Activated naive CD4-positive, alpha-beta T cell treated with anti-CD3 and anti-CD28 coated beads for 36 hours (primary cell): ENCODE measurements at regions not wholly inside any gene's neighbourhood (a gene's known extent, or its start where the extent isn't known, plus 50 kb on each side); places are given as distances from the start of the nearest gene placed in this dataset.
A peak's percentile ranks its signal among the peaks of the same experiment; 100 is the strongest.
"Not testable (repeated sequence)": the region's sequence is repeated elsewhere in the genome, so short reads cannot be mapped to it uniquely, and the experiment has no call there.

Experiments
- CTCF ChIA-PET: fragments of 350-600 bp; sonication (Branson Sonifier 250); formaldehyde crosslinking; loops from one replicate; lab custom pipeline; 2021; ENCODE audit warnings: antibody characterized with exemption; lab: Charles Lee
- DNase-seq: peaks from one replicate; pipeline ENCODE4 v3.0.0-alpha.2; 2020
- H3K27ac Mint-ChIP-seq: one replicate; pipeline ENCODE4 v1.8.0; 2021; ENCODE audit warnings: mild to moderate bottlenecking, mixed read lengths
- H3K27me3 Mint-ChIP-seq: one replicate; pipeline ENCODE4 v1.8.0; 2021; ENCODE audit warnings: low read depth, mixed read lengths
- H3K36me3 Mint-ChIP-seq: one replicate; pipeline ENCODE4 v1.8.0; 2021; ENCODE audit warnings: low read depth, mixed read lengths
- H3K4me1 Mint-ChIP-seq: one replicate; pipeline ENCODE4 v1.8.0; 2021; ENCODE audit warnings: low read depth, mixed read lengths
- H3K4me3 Mint-ChIP-seq: one replicate; pipeline ENCODE4 v1.8.0; 2021; ENCODE audit warnings: mild to moderate bottlenecking, moderate library complexity, mixed read lengths
- H3K9me3 Mint-ChIP-seq: one replicate; pipeline ENCODE4 v1.8.0; 2021; ENCODE audit warnings: mixed read lengths
- intact Hi-C: fragments of 100-400 bp; cut with micrococcal nuclease; formaldehyde crosslinking; loops from one replicate; pipeline ENCODE4 v1.15.1; 2023

- intact Hi-C loops: no loop called here
- H3K36me3 Mint-ChIP-seq: no peaks in the 10 kb centered on the region
Observed at GRCh38 chr22:22818861-22819855, 68.5 kb upstream of the IGLL5 start.

DNA sequence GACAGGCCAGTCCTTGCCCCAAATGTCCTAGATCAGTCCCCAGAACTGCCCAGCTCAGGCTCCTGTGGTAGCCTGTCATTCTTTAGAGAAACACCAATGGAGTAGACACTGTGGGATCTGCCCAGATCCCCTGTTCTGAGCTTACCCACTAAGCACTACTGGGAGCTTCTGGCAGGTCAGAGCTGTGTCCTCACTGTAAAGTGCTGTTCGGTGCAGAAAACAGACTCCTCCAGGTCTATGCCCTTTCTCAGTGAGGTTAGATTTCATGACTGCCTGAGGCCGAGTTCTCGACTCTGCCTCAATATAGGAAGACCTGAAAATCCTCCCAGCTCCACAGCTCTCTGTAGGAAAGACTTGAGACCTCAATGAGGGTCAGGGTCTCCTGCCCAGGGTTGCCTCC lies 67.5 kb upstream of the IGLL5 start:
- DNase-seq: no peak
- H3K9me3 Mint-ChIP-seq: no peaks in the 10 kb centered on the region
- H3K4me1 Mint-ChIP-seq: peaks cover 85% of the 10 kb centered on the region
- no peaks in the 10 kb centered on the region for H3K36me3 Mint-ChIP-seq
- CTCF ChIA-PET: interaction anchor here (0.7 to 3.2 kb wide), 6 partner anchors 10 to 75 kb away, joined by 3 to 32 read pairs (median 7); no protein-coding TSS in a partner anchor
- no peaks in the 10 kb centered on the region for H3K27me3 Mint-ChIP-seq
- H3K27ac Mint-ChIP-seq: peak overlapping the region; percentile 73
- H3K4me3 Mint-ChIP-seq: no peak overlapping the region
- intact Hi-C loops: loop anchor here (2.0 to 5.0 kb wide), 2 partner anchors 45 to 322 kb away; partner anchors contain the start of gene RSPH14

More at GRCh38 chr22:22818861-22819855, 68.5 kb upstream of the IGLL5 start:
- peak; percentile 37 for DNase-seq
- H3K27ac Mint-ChIP-seq: no peak overlapping the region
- H3K27me3 Mint-ChIP-seq: no peaks in the 10 kb centered on the region
- CTCF ChIA-PET: interaction anchor here (0.8 to 3.2 kb wide), 7 partner anchors 9 to 65 kb away, joined by 3 to 32 read pairs (median 7); no protein-coding TSS in a partner anchor
- H3K4me1 Mint-ChIP-seq: peaks cover 90% of the 10 kb centered on the region
- no peak overlapping the region for H3K4me3 Mint-ChIP-seq
- H3K9me3 Mint-ChIP-seq: no peaks in the 10 kb centered on the region

DNA sequence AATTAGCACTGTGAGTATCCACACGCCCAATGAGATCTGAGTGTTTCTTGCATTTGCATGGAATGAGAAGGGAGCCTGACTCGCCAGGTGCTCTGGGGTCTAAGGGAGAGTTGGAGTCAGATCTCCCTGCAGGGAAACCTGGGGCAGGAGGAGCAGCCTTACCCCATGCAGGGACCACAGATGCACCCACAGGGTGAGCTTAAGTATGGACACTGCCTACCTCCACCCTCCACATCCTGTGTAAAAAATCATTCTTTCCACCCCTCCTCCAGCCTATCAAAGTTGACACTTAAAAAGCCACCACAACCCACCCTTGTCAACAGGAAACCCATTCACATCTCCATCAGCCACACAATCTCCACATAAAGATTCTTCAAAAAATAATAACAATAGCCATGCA lies 67.0 kb upstream of the IGLL5 start:
- Mint-ChIP-seq H3K36me3 (no peaks in the 10 kb centered on the region), H3K27me3 (no peaks in the 10 kb centered on the region), H3K27ac (peak overlapping the region; percentile 73), H3K4me3 (no peak overlapping the region), H3K4me1 (peaks cover 83% of the 10 kb centered on the region), H3K9me3 (no peaks in the 10 kb centered on the region)
- intact Hi-C loops: loop anchor here (2.0 to 5.0 kb wide), 2 partner anchors 44 to 322 kb away; partner anchors contain the start of gene RSPH14
- CTCF ChIA-PET: interaction anchor here (0.7 to 3.2 kb wide), 6 partner anchors 9 to 75 kb away, joined by 3 to 32 read pairs (median 7); no protein-coding TSS in a partner anchor
- DNase-seq: peak; percentile 41

- intact Hi-C loops: loop anchor here (2.0 to 5.0 kb wide), 2 partner anchors 43 to 321 kb away; partner anchors contain the start of gene RSPH14
- Mint-ChIP-seq H3K27me3 (no peaks in the 10 kb centered on the region), H3K27ac (no peak overlapping the region), H3K9me3 (no peaks in the 10 kb centered on the region), H3K36me3 (no peaks in the 10 kb centered on the region), H3K4me1 (peaks cover 76% of the 10 kb centered on the region), H3K4me3 (no peak overlapping the region)
- CTCF ChIA-PET: interaction anchor here (0.6 to 3.2 kb wide), 5 partner anchors 12 to 923 kb away, joined by 3 to 32 read pairs (median 3); no protein-coding TSS in a partner anchor
- DNase-seq: no peak
Observed at GRCh38 chr22:22821340-22821739, 66.3 kb upstream of the IGLL5 start.

GRCh38 chr22:22822106-22822505 lies 65.5 kb upstream of the IGLL5 start:
- Mint-ChIP-seq H3K4me3 (no peak overlapping the region), H3K4me1 (peaks cover 68% of the 10 kb centered on the region), H3K27me3 (no peaks in the 10 kb centered on the region), H3K9me3 (no peaks in the 10 kb centered on the region), H3K27ac (peak overlapping the region; percentile 33), H3K36me3 (no peaks in the 10 kb centered on the region)
- no peak for DNase-seq
- intact Hi-C loops: loop anchor here (5.0 kb wide), 1 partner anchor 320 kb away; the partner anchor contains the start of gene RSPH14
- CTCF ChIA-PET: interaction anchor here (1.2 kb wide), 1 partner anchor 136 kb away, joined by 3 read pairs; no protein-coding TSS in a partner anchor

DNA sequence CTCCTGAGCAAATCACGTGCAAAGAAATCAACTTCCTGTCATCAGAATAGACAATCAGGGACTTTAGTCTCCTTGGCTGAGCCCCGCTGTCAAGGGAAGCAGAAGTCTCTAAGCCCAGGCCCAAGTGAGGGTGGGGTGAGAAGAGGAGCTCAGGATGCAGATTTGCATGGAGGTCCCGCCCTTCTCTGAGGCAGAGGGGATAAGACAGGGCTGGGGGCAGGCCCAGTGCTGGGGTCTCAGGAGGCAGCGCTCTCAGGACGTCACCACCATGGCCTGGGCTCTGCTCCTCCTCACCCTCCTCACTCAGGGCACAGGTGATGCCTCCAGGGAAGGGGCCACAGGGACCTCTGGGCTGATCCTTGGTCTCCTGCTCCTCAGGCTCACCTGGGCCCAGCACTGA lies 65.1 kb upstream of the IGLL5 start:
- not testable (repeated sequence) for H3K36me3 Mint-ChIP-seq, H3K27me3 Mint-ChIP-seq, H3K9me3 Mint-ChIP-seq, H3K4me3 Mint-ChIP-seq
- H3K27ac Mint-ChIP-seq: peak overlapping the region; percentile 33
- peaks cover 65% of the 10 kb centered on the region for H3K4me1 Mint-ChIP-seq
- CTCF ChIA-PET: interaction anchor here (0.7 to 2.0 kb wide), 5 partner anchors 10 to 135 kb away, joined by 3 to 7 read pairs (median 3); no protein-coding TSS in a partner anchor
- intact Hi-C loops: loop anchor here (5.0 kb wide), 1 partner anchor 320 kb away; the partner anchor contains the start of gene RSPH14
- DNase-seq: peak; percentile 30

- Mint-ChIP-seq H3K4me3 (no peak overlapping the region), H3K27ac (no peak overlapping the region), H3K4me1 (peaks cover 58% of the 10 kb centered on the region), H3K27me3 (no peaks in the 10 kb centered on the region), H3K36me3 (no peaks in the 10 kb centered on the region), H3K9me3 (no peaks in the 10 kb centered on the region)
- CTCF ChIA-PET: interaction anchor here (0.6 to 2.0 kb wide), 6 partner anchors 11 to 229 kb away, joined by 3 to 7 read pairs (median 4); no protein-coding TSS in a partner anchor
- no peak for DNase-seq
- intact Hi-C loops: loop anchor here (5.0 kb wide), 1 partner anchor 319 kb away; the partner anchor contains the start of gene RSPH14
Observed at GRCh38 chr22:22823131-22823810, 64.3 kb upstream of the IGLL5 start.

GRCh38 chr22:22824340-22825212 lies 63.0 kb upstream of the IGLL5 start:
- H3K4me3 Mint-ChIP-seq: no peak overlapping the region
- no peak overlapping the region for H3K27ac Mint-ChIP-seq
- no peaks in the 10 kb centered on the region for H3K27me3 Mint-ChIP-seq
- intact Hi-C loops: loop anchor here (5.0 kb wide), 1 partner anchor 318 kb away; the partner anchor contains the start of gene RSPH14
- H3K36me3 Mint-ChIP-seq: no peaks in the 10 kb centered on the region
- CTCF ChIA-PET: interaction anchor here (0.9 to 2.0 kb wide), 5 partner anchors 15 to 59 kb away, joined by 3 to 7 read pairs (median 3); no protein-coding TSS in a partner anchor
- no peak for DNase-seq
- peaks cover 45% of the 10 kb centered on the region for H3K4me1 Mint-ChIP-seq
- no peaks in the 10 kb centered on the region for H3K9me3 Mint-ChIP-seq

DNA sequence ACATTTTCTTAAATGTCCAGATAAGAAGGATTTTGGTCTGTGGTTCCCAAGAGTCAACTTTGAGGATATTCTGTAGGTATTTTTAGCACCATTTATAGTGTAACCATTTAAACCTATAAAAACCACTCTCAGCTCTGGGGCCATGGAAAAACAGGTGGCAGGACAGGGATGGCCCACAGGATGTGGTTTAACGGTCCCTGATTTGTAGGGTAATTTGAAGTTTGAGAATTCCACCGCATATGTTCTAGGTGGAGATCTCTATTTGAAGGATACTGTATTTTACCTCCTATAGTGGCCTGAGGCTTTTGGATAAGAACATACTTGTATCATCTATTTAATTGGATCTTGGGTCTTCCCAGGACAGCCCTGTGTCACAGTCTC lies 62.4 kb upstream of the IGLL5 start:
- Mint-ChIP-seq H3K4me3 (no peak overlapping the region), H3K27ac (no peak overlapping the region), H3K9me3 (no peaks in the 10 kb centered on the region), H3K4me1 (peaks cover 39% of the 10 kb centered on the region), H3K27me3 (no peaks in the 10 kb centered on the region), H3K36me3 (no peaks in the 10 kb centered on the region)
- CTCF ChIA-PET: interaction anchor here (1.2 to 1.3 kb wide), 2 partner anchors 15 to 30 kb away, joined by 3 to 5 read pairs; no protein-coding TSS in a partner anchor
- no peak for DNase-seq
- intact Hi-C loops: no loop called here

GRCh38 chr22:22827187-22827939 lies 60.3 kb upstream of the IGLL5 start:
- Mint-ChIP-seq H3K27ac (no peak overlapping the region), H3K4me1 (peaks cover 18% of the 10 kb centered on the region), H3K9me3 (peaks cover 7% of the 10 kb centered on the region), H3K36me3 (no peaks in the 10 kb centered on the region), H3K27me3 (no peaks in the 10 kb centered on the region), H3K4me3 (no peak overlapping the region)
- DNase-seq: no peak
- intact Hi-C loops: no loop called here
- CTCF ChIA-PET: interaction anchor here (1.0 kb wide), 1 partner anchor 18 kb away, joined by 3 read pairs; no protein-coding TSS in a partner anchor
